Activated CD4-positive, alpha-beta memory T cell treated with anti-CD3 and anti-CD28 coated beads, Interleukin-2, amount 10 ng/mL, durations not matched to agents 7 days and 5 days (primary cell): ENCODE measurements at regions not wholly inside any gene's neighbourhood (a gene's known extent, or its start where the extent isn't known, plus 50 kb on each side); places are given as distances from the start of the nearest gene placed in this dataset.
"Not testable (repeated sequence)": the region's sequence is repeated elsewhere in the genome, so short reads cannot be mapped to it uniquely, and the experiment has no call there.

ENCODE experiments used
- CTCF ChIA-PET: fragments of 350-600 bp; sonication (Branson Sonifier 250); formaldehyde crosslinking; loops from one replicate; lab custom pipeline; 2021; ENCODE audit warnings: antibody characterized with exemption, inconsistent platforms; lab: Charles Lee
- POLR2A ChIA-PET: fragments of 350-600 bp; sonication (Branson Sonifier 250); formaldehyde crosslinking; loops from one replicate; lab custom pipeline; 2021; ENCODE audit warnings: antibody characterized with exemption; lab: Charles Lee
- DNase-seq: peaks from one replicate; pipeline ENCODE4 v3.0.0-alpha.2; 2020
- H3K27ac Mint-ChIP-seq: one replicate; pipeline ENCODE4 v1.8.0; 2021; ENCODE audit warnings: mild to moderate bottlenecking, mixed read lengths
- H3K27me3 Mint-ChIP-seq: one replicate; pipeline ENCODE4 v1.8.0; 2021; ENCODE audit warnings: mixed read lengths
- H3K36me3 Mint-ChIP-seq: one replicate; pipeline ENCODE4 v1.8.0; 2021; ENCODE audit warnings: low read depth, mixed read lengths
- H3K4me1 Mint-ChIP-seq: one replicate; pipeline ENCODE4 v1.8.0; 2021; ENCODE audit warnings: mixed read lengths
- H3K4me3 Mint-ChIP-seq: one replicate; pipeline ENCODE4 v1.8.0; 2021; ENCODE audit warnings: mild to moderate bottlenecking, mixed read lengths
- H3K9me3 Mint-ChIP-seq: one replicate; pipeline ENCODE4 v1.8.0; 2021; ENCODE audit warnings: mixed read lengths

DNA sequence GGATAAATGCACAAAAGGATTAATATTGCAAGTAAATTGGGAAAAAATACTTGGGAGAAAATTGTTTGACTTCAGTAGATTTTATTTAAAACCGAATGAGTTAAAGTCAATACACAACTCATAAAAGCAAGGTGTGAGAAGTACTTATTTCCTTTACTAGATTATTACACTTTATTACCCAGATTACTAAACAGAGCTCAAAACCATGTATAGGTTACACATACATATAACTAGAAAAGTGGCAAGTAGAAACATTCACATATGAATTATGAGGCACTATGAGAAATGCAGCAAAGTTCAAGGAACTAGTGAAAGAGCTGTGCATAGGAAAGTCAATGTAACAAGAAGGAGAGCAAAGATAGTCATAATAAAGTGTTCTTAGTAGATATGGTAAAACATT lies 113.0 kb downstream of the CXXC4 start:
- Mint-ChIP-seq H3K27me3 (no peaks in the 10 kb centered on the region), H3K9me3 (no peaks in the 10 kb centered on the region), H3K36me3 (no peaks in the 10 kb centered on the region), H3K4me1 (no peaks in the 10 kb centered on the region), H3K27ac (no peak overlapping the region), H3K4me3 (no peak overlapping the region)
- DNase-seq = no peak
- POLR2A ChIA-PET = no interaction called here
- CTCF ChIA-PET = no interaction called here

DNA sequence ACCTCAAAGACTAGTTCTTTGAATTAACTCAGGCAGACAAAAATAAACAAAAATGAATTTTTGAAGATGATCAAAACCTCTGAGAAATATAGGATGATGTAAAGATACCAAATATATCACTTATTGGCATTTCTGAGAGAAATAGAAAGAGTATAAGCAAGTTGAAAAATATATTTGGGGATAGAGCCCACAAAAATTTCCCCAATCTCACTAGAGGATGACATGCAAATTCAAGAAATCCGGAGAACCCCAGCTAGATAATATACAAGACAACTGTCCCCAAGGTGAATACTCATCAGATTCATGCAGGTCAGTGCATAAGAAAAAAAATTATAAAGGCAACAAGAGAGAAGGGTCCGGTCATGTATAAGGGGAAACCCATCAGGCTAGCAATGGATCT lies 129.1 kb downstream of the CXXC4 start:
- ChIA-PET CTCF (no interaction called here), POLR2A (no interaction called here)
- no peak for DNase-seq
- no peaks in the 10 kb centered on the region for H3K36me3 Mint-ChIP-seq
- H3K4me3 Mint-ChIP-seq = no peak overlapping the region
- H3K9me3 Mint-ChIP-seq = no peaks in the 10 kb centered on the region
- H3K27ac Mint-ChIP-seq = no peak overlapping the region
- H3K27me3 Mint-ChIP-seq = no peaks in the 10 kb centered on the region
- H3K4me1 Mint-ChIP-seq = no peaks in the 10 kb centered on the region

DNA sequence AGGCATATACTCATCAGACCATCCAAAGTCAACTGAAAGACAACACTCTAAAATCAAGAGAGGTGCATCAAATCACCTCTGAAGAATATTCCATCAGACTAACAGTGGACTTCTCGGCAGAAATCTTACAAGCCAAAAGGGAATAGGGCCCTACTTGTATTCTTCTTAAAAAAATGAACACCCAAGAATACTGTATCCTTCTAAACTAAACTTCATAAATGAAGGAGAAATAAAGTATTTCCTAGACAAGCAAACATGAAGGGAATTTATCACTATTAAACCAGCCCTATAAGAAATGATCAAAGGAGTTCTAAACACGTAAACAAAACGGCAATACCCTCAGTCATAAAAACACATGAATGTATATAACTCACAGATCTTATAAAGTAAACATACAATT lies 141.2 kb downstream of the CXXC4 start:
- no peaks in the 10 kb centered on the region for H3K4me1 Mint-ChIP-seq
- no peaks in the 10 kb centered on the region for H3K36me3 Mint-ChIP-seq
- no peaks in the 10 kb centered on the region for H3K9me3 Mint-ChIP-seq
- CTCF ChIA-PET = no interaction called here
- no peak for DNase-seq
- H3K27me3 Mint-ChIP-seq = no peaks in the 10 kb centered on the region
- no peak overlapping the region for H3K4me3 Mint-ChIP-seq
- no peak overlapping the region for H3K27ac Mint-ChIP-seq
- POLR2A ChIA-PET = no interaction called here

DNA sequence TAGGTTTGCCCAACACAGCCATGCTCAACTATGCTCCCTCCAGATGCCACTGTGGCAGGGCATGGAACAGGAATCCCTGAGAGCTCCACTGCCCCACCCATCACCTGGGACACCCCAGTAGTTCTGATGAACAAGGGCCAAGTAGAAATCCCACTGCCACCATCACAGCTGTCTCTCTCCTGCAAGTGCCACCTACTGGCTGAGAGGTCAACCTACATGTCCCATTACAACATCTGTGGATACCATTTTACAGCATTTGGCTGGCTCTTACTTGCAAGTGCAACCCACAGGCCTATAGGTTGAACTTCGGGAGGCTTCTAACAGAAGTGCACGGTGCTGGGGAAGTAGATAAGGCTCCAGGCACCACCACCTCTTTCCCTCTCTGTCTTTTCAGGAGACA lies 142.5 kb downstream of the CXXC4 start:
- no peak for DNase-seq
- POLR2A ChIA-PET = no interaction called here
- no peaks in the 10 kb centered on the region for H3K9me3 Mint-ChIP-seq
- H3K27me3 Mint-ChIP-seq = no peaks in the 10 kb centered on the region
- no peaks in the 10 kb centered on the region for H3K4me1 Mint-ChIP-seq
- no peaks in the 10 kb centered on the region for H3K36me3 Mint-ChIP-seq
- CTCF ChIA-PET = no interaction called here
- no peak overlapping the region for H3K27ac Mint-ChIP-seq
- no peak overlapping the region for H3K4me3 Mint-ChIP-seq

DNA sequence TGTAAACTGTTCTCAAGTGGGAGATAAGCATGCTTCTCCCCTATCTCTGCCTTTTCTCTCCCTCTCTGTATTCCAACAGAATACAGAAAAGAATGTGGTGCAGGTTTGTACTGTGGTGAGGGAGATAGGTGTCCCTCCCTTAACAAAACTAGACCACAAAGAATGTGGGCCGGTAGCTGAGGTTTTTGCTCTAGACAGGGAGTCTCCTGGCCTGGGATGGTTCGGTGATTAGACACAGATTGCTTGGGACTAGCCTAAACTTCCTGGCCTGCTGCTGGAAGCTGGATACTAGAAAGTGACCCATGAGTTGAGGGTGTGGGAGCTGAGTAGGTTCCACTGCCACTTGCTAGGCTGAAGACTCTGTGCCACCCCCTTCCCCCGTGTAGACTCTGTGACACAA lies 143.0 kb downstream of the CXXC4 start:
- CTCF ChIA-PET = no interaction called here
- Mint-ChIP-seq H3K4me3 (no peak overlapping the region), H3K9me3 (no peaks in the 10 kb centered on the region), H3K27ac (no peak overlapping the region), H3K36me3 (no peaks in the 10 kb centered on the region), H3K4me1 (no peaks in the 10 kb centered on the region), H3K27me3 (no peaks in the 10 kb centered on the region)
- no peak for DNase-seq
- POLR2A ChIA-PET = no interaction called here

DNA sequence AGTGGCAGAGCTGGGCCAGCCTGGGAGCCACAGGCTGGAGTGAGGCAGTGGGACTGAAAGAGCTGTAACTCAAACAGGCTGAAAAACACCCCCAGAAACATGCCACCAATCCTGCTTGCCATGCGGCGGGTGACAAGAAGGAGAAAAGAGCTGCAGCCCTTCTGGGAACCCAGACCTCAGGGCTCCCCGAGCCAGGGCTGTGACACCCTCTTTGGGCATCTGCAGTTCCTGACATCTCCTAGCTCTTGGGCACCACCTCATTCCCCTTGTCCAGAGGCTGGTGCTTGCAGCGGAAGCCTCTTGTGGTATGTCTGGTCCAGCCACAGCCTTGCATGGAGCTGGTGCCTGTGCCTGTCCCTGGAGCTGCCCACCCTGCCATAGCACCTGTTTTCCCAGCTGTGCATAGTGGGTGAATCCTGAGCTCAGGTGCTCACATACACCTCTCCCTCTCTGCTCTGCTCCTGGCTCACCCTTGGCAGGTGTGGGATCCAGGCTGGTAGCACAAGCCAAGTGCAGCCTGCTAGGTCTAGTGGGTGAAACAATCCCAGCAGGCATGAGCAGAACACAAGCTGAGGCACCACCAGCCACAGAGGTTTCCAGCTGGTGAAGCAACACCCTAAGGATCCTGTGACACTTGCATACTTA lies 149.0 kb downstream of the CXXC4 start:
- CTCF ChIA-PET = no interaction called here
- POLR2A ChIA-PET = no interaction called here

DNA sequence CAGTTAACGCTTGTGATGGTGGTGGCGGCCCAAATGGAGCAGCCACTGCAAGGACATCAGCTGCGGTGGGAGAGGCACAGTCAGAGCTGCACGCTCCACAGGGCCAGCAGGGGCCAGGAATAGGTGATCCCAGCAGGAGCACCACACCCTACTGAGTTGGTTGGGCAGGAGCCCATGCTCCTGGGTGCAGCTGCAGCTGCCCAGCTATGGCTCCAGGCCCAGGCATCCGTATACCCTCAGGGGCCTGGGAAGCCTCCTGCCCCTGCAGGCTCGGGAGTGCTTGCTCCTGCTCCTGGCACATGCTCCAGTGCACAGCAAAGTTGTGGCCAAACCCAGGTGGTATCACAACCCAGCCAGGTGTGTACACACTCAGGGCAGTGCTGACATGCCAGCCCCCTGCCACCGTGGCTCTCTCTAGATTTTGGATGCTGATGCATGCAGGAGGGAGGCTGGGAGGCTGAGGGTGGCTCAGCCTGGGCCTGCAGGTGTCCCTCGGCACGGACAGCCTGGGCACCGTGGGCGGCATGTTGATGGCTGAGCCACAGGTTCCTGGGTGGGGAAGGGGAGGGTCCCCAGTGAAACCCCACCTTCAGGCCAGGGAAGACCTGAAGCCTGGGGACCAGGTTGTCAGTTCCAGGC lies 150.2 kb downstream of the CXXC4 start:
- H3K4me1 Mint-ChIP-seq = no peaks in the 10 kb centered on the region

More for the DNA sequence above, 149.0 kb downstream of the CXXC4 start:
- Mint-ChIP-seq H3K36me3 (no peaks in the 10 kb centered on the region), H3K9me3 (no peaks in the 10 kb centered on the region), H3K4me1 (no peaks in the 10 kb centered on the region), H3K4me3 (no peak overlapping the region), H3K27ac (no peak overlapping the region), H3K27me3 (no peaks in the 10 kb centered on the region)
- no peak for DNase-seq

DNA sequence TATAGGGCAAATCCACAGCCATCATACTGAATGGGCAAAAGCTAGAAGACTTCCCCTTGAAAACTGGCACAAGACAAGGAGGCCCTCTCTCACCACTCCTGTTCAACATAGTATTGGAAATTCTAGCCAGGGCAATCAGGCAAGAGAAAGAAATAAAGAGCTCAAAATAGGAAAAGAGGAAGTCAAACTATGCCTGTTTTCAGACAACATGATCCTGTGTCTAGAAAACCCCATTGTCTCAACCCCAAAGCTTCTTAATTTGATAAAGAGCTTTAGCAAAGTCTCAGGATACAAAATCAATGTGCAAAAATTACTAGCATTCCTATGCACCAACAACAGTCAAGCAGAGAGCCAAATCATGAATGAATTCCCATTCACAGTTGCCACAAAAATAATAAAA lies 160.3 kb downstream of the CXXC4 start:
- Mint-ChIP-seq H3K36me3 (no peaks in the 10 kb centered on the region), H3K4me3 (no peak overlapping the region), H3K27me3 (no peaks in the 10 kb centered on the region), H3K9me3 (peaks cover 3% of the 10 kb centered on the region), H3K27ac (no peak overlapping the region), H3K4me1 (no peaks in the 10 kb centered on the region)
- POLR2A ChIA-PET = no interaction called here
- DNase-seq = no peak
- CTCF ChIA-PET = no interaction called here

More for the DNA sequence above, 150.2 kb downstream of the CXXC4 start:
- POLR2A ChIA-PET = no interaction called here
- CTCF ChIA-PET = no interaction called here
- H3K9me3 Mint-ChIP-seq = no peaks in the 10 kb centered on the region
- no peak for DNase-seq
- no peaks in the 10 kb centered on the region for H3K36me3 Mint-ChIP-seq
- no peak overlapping the region for H3K27ac Mint-ChIP-seq
- H3K4me3 Mint-ChIP-seq = no peak overlapping the region
- no peaks in the 10 kb centered on the region for H3K27me3 Mint-ChIP-seq

DNA sequence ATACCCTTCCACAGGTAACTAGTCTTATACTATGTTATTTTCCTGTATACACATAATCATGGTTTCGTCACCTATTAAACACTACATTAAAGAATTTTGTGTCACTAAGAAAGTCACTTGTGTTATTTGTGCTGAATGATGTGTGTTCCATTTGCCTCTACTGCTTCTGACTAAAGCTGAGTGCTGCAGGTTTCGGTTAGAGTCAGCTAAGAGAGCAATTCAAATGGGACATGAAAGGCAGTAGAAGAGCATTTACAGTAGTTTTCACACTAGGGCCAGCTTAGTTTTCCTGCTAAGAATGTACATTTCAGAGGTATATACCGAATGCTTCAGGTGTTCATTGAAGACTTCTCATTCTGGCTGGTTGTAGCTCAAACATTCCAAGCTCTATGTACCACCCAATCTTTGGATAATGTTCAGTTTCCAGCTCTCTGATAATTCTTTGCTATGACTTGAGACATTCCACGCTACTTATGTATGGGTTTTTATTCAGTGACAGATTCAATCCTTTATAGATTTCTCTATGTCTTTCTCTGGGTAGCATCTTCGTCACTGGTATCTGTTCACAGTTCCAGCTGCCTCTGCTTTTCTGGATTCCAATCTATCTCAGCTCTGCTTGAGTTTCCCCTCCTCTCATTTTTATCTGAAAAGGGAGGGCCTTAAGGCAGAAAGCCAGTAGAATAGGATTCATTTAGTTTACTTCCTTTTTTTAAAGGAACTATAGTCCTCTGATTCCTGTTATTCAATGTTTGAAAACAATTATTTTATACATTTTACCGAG lies 164.4 kb downstream of the CXXC4 start:
- POLR2A ChIA-PET = no interaction called here
- no peak overlapping the region for H3K4me3 Mint-ChIP-seq
- H3K27me3 Mint-ChIP-seq = no peaks in the 10 kb centered on the region
- no peaks in the 10 kb centered on the region for H3K4me1 Mint-ChIP-seq
- H3K36me3 Mint-ChIP-seq = no peaks in the 10 kb centered on the region
- no peak for DNase-seq
- CTCF ChIA-PET = no interaction called here
- peaks cover 2% of the 10 kb centered on the region for H3K9me3 Mint-ChIP-seq
- no peak overlapping the region for H3K27ac Mint-ChIP-seq

DNA sequence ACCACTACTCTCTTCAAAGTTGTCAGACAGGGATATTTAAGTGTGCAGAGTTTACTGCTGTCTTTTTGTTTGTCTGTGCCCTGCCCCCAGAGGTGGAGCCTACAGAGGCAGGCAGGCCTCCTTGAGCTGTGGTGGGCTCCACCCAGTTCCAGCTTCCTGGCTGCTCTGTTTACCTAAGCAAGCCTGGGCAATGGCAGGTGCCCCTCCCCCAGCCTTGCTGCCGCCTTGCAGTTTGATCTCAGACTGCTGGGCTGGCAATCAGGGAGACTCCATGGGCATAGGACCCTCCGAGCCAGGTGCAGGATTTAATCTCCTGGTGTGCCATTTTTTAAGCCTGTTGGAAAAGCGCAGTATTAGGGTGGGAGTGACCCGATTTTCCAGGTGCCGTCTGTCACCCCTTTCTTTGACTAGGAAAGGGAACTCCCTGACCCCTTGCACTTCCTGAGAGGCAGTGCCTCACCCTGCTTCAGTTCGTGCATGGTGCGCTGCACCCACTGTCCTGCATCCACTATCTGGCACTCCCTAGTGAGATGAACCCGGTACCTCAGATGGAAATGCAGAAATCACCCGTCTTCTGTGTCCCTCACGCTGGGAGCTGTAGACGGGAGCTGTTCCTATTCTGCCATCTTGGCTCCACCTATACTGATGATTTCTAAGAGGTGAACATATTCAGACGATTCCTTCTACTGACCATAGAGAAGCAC lies 167.6 kb downstream of the CXXC4 start:
- H3K9me3 Mint-ChIP-seq, POLR2A ChIA-PET, H3K27me3 Mint-ChIP-seq, H3K27ac Mint-ChIP-seq, H3K36me3 Mint-ChIP-seq, H3K4me3 Mint-ChIP-seq, CTCF ChIA-PET, DNase-seq, H3K4me1 Mint-ChIP-seq: not testable (repeated sequence)

DNA sequence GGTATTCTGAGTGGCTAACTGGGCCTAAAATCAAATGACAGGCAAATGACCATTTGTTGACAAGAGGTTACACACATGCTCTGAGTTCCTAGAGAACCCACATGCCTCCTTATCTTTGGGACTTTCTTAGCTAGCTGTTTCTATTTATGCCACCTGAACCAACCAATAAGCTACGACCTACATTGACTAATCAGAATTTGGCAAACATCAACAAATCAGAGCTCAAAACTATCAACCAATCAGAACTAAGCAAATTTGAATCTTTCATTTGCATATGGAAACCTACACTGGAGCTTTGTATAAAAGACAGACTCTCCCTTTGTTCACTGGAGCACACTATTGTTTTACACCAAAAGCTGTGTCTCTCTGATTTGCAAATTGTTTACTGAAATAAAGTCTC lies 192.0 kb downstream of the CXXC4 start:
- Mint-ChIP-seq H3K27ac (no peak overlapping the region), H3K36me3 (no peaks in the 10 kb centered on the region), H3K27me3 (no peaks in the 10 kb centered on the region), H3K4me3 (no peak overlapping the region), H3K9me3 (no peaks in the 10 kb centered on the region), H3K4me1 (no peaks in the 10 kb centered on the region)
- ChIA-PET POLR2A (no interaction called here), CTCF (no interaction called here)
- no peak for DNase-seq

DNA sequence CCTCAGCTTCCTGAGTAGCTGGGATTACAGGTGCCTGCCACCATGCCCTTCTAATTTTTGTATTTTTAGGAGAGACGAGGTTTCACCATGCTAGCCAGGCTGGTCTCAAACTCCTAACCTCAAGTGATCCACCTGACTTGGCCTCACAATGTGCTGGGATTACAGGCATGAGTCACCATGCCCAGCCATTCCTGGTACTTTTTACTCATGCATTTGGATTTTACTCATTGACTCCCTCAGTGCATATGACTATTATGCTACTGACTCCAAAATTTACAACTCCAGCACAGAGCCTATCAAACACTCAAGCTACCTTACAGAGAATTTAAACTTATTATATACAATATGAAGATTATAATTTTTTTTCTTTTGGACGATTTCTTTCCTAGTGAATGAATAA lies 199.9 kb downstream of the CXXC4 start:
- Mint-ChIP-seq H3K36me3 (no peaks in the 10 kb centered on the region), H3K4me1 (no peaks in the 10 kb centered on the region), H3K4me3 (no peak overlapping the region), H3K9me3 (no peaks in the 10 kb centered on the region), H3K27ac (no peak overlapping the region), H3K27me3 (no peaks in the 10 kb centered on the region)
- no peak for DNase-seq
- ChIA-PET POLR2A (no interaction called here), CTCF (no interaction called here)

DNA sequence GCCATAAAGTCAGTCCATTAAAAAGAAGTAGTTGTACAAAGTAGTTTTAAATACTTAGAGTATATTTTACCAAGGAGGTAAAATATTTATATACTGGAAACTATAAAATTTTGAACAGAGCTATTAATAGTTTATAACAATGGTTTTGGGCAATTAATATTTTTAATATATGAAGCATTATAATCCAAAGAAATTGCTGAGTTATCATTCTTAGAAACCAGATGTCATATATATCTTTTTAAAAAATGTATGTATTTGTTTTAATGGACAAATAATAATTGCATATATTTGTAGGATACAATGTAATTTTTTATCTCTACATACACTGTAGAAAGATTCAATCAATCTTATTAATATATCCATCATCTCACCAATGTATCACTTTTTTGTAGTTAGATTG lies 207.8 kb downstream of the CXXC4 start:
- Mint-ChIP-seq H3K36me3 (no peaks in the 10 kb centered on the region), H3K27ac (no peak overlapping the region), H3K9me3 (no peaks in the 10 kb centered on the region), H3K27me3 (no peaks in the 10 kb centered on the region), H3K4me1 (no peaks in the 10 kb centered on the region), H3K4me3 (no peak overlapping the region)
- ChIA-PET CTCF (no interaction called here), POLR2A (no interaction called here)
- DNase-seq = no peak
